Hepatic stellate cell (primary cell): ENCODE measurements at regions not wholly inside any gene's neighbourhood (a gene's known extent, or its start where the extent isn't known, plus 50 kb on each side); places are given as distances from the start of the nearest gene placed in this dataset.
A peak's percentile ranks its signal among the peaks of the same experiment; 100 is the strongest.

Experiments used
- DNase-seq: peaks from one replicate; pipeline ENCODE4 v3.0.0; 2011; ENCODE audit warnings: low spot score

DNA sequence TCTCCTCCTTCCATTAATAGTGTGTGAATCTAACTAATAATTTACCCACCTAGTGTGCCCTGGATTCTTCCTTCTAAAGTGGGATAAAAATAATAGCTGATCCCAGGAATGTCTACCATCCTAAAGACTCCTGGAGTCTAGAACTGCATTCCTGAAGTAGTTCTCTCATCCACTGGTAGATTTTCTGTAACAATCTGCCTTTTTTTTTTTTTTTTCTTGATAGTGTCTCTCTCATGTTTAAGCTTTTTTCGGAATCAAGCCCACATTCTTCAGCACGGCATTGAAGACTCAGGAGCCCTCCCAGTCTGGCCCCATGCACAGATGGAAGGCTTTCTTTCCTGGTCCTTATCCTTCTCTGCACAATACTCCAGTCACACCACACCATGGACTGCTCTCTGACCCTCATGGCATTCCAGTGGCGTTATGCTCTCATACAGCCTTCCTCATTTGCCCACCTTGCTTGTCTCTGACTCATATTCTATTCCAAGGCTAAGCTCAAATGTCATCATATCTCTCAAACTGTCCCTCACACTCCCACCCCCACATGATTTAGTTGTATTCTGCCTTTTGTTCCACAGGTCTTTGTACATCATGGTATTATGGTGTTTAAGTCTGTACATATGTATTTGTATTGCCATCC, 68.7 kb upstream of the FRY start:
- DNase-seq, result no peak

DNA sequence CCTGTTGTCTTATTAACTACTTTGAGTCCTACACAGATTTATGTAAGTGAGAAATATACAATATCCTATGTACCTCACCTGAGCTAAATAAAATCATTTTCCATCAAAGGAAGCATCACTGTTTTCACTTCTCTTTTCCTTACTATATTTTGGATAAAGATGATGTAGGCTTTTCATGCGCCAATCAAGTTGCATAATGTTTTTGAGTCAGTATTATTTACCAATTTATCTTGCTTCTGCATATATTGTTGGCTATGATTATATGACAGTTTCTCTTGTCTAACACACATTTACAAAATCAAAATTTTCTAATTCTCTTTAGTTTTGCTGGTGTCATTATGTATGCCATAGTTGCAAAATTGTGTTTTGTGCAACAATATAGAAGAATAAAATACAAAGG, 67.9 kb upstream of the FRY start:
- no peak for DNase-seq

DNA sequence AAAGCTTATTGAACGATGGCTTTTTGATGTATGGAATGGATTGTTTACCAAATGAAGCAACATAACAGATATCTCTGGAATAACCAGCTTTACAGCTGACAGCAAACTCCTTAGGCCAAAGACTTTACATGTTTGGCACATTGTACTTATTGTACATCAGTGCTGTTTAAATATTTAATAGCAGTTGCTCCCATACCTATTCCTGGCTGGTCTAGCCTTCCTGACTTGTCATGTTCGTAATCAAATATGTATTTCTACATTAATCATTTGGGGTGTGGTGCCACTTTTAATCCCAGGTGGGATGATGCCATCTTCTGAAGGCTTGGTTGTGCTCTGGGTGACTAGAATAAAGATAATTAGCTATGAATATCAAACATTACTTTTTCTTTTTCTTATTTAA, 67.4 kb upstream of the FRY start:
- DNase-seq, result no peak

DNA sequence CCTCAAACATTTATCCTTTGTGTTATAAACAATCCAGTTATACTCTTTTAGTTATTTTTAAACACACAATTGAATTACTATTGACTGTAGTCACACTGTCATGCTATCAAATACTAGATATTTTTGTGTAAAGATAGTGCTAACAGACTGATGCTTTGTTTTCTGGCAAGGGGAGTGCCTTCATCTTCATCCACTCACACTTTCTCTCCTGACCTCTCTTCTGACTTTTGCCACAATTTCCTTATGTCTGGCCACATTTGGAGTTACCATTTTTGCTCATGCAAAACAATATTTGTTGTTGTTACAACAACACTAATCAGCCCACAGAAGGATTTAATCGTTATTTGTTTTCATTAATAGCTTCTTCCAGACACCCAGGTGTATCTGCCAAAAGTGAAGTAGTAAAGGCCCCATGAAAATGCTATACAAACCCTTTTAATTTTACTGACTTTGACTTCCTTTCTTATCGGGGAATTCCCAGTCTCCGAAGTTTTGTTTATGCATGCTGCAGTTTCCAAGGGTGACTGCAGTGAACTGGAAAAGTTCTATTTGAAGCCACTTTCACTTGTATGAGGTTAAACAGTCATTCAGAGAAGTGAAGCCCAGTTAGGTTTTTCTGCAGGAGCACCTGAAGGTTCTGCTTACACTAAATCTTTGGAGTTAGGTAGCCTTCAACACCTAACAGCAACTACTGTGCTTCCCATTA, 66.1 kb upstream of the FRY start:
- DNase-seq, result no peak

DNA sequence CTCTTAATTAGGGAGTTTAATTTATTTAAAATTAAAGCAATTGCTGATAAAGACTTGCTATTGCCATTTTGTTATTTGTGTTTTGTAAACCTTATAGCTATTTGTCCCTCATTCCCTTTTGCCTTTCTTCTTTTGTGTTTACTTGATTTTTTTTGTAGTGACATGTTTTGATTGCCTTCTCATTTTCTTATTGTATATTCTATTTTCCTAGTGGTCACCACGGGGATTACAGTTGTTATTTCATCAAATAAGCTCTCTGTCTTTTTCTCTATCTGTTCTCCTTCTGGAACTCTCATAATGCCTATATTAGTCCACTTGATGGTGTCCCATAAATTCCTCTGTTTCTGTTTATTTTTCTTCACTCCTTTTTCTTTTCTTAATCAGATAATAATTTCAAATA, 64.4 kb upstream of the FRY start:
- DNase-seq, result no peak

DNA sequence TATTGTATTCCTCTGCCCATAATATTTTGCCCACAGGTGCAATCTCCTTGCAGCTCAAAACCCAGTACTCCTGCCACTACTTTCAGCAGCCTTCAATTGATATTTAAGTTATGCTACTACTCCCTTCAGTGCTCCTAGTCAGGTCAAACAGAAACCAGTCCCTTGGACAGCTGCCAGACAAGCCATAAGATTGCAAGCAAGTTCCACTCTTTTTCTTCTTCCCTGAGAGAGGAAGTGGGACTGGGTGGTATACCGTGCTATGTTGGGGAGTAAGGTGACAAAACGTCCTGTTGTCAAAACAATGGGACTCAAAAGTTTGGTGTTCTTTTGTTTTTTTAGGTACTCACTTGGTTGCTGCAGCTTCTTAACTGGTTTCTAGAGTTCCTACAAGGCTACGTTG, 63.1 kb upstream of the FRY start:
- DNase-seq, result no peak

DNA sequence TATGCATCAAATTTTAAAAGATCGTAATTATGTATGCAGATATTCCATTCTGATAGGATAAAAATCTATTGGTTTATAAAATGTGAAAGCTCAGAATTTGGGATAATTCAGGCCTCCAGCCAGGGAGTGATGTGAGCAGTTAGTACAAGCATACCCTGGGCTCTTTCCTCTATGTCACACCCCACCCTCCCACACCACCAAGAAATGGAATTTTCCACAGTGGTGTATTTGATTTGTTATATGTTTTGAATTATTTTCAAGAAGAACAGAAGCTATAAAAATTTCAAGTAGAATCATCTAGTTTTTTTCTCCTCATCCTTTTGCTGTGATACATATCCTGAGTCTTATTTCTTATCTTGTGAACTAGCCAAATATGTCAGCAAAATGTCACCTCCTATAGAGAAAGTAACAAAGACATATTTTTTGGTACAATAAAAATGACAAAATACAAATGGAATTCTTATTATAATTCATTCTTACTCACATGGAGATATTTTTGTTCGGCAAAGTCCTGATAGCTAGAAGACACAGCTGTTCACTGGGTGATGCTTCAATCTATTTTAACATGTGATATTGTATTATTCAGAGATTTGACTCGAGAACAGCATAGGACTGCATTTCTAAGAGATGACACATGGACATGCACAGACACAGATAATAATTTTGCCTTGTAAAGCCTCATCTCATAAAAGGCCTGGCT, 61.2 kb upstream of the FRY start:
- peak; percentile 60 for DNase-seq

DNA sequence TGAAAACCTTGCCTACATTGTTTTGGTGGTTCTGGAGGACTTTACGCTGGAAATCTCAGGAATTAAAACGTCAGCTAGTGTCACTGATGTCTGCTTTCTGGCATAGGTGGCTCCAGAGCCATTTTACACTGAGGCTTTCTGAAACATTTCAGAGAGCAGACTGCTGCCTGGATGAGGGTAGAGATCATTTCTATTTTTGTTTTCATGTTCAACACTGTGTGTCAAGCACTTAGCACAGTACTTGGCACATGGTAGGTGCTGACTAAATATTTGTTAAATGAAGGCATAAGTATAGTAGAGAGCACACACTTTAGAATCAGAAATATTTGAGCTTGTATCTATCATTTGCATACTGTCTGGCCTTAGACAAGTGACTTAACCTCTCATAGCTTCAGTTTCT, 59.1 kb upstream of the FRY start:
- no peak for DNase-seq

DNA sequence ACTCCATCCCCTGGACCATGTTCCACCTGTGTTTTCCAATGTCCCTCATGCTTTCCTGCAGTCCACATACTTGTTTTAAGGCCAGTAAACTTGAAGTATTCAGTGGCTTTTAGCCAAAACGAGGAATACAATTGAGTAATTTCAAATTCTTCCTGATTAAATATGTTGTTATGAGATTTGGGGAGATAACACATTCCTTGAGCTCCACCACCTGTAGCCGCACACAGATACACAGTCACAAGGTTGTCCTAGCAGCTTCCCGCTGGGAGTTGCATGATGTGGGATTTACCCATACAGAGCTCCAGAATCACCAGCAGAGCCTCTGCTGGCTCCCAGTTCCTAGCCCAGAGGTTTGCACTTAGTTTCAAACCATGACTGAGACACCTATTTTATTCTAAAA, 53.6 kb upstream of the FRY start:
- DNase-seq, result no peak

DNA sequence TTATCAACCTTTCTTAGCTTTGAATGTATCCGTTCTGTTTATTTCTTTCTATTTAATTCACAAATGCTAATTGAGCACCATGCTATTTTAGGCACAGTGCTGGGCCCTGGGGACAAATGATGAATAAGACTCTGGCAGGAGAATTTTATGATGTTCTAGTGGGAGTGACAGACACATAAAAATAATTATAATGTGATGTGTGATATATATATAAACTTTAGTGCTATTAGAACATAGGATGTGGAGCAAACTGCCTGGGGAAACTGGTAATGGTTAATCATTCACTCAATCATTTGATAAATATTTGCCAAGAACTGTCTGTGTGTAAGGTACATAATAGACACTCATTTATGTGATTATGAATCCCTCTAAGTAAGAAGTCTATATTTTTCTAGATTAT, 50.7 kb upstream of the FRY start:
- no peak for DNase-seq
